Skeletal muscle cell (primary cell): ENCODE measurements at regions not wholly inside any gene's neighbourhood (a gene's known extent, or its start where the extent isn't known, plus 50 kb on each side); places are given as distances from the start of the nearest gene placed in this dataset.

Experiments used
- DNase-seq: peaks from one replicate; pipeline ENCODE4 v3.0.0-alpha.2; 2010; ENCODE audit warnings: low read depth
- H3K4me3 ChIP-seq: 2 replicates; pipeline ENCODE4 v1.5.1; 2011; ENCODE audit warnings: low read depth, mild to moderate bottlenecking, control low read depth, low read length, moderate library complexity

DNA sequence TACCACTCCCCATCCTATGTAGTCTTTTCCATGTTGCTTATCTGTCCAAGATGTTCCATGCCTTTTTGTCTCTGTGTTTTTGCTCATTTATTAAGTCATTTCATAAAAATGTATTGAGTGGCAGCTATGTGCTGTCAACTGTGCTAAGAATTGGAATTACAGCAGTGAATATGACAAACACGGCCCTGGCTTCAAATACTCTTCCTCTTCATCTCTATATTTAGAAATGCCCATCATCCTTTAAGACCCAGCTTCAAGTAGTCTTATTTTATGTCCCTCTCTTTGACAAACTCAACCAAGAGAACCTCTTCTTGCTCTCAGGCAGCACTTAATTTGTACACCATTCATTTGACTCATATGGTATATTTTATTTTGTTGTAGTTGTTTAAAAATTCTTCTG, 55.4 kb upstream of the AMOT start:
- DNase-seq, result no peak
- no peak overlapping the region for H3K4me3 ChIP-seq
